A549 (cell line): ENCODE measurements at regions not wholly inside any gene's neighbourhood (a gene's known extent, or its start where the extent isn't known, plus 50 kb on each side); places are given as distances from the start of the nearest gene placed in this dataset.

Experiments used
- CHD2 ChIP-seq: fragments of 150-350 bp; IDR thresholded peaks from 2 replicates; pipeline ENCODE4 v1.6.1; 2014; ENCODE audit warnings: low read length; ENCODE audit not compliant: partially characterized antibody
- CTCF ChIP-seq: fragments of >200 bp; sonication (Bioruptor Twin); formaldehyde crosslinking; IDR thresholded peaks from 3 replicates; pipeline ENCODE4 v1.5.1; 2016
- RAD21 ChIP-seq, 2 experiments: fragments of >200 bp in 1 of 2; sonication (Bioruptor Twin) in 1 of 2; formaldehyde crosslinking in 1 of 2; IDR thresholded peaks in 1 of 2; conservative IDR thresholded peaks in 1 of 2; 2 replicates in 1 of 2; 3 replicates in 1 of 2; pipeline ENCODE4 v1.6.1; 2012 to 2018; ENCODE audit warnings: inconsistent platforms in 1 of 2
- REST ChIP-seq: fragments of 200-600 bp; sonication (generic); IDR thresholded peaks from 2 replicates; pipeline ENCODE4 v1.6.1; 2016; ENCODE audit warnings: antibody characterized with exemption, mild to moderate bottlenecking, moderate library complexity

- no peak for TF ChIP-seq CTCF
- TF ChIP-seq CHD2: no peak
- no peak for TF ChIP-seq RAD21 (conservative IDR thresholded peaks at IDR 0.05 in 1 of 2, IDR thresholded peaks at IDR 0.05 in 1 of 2)
- TF ChIP-seq REST: no peak
Observed at GRCh38 chr16:80914379-80915078, 92.2 kb downstream of the CMC2 start.
